Thyroid gland (tissue), 4 donors: ENCODE measurements at regions not wholly inside any gene's neighbourhood (a gene's known extent, or its start where the extent isn't known, plus 50 kb on each side); places are given as distances from the start of the nearest gene placed in this dataset.
"Not testable (repeated sequence)": the region's sequence is repeated elsewhere in the genome, so short reads cannot be mapped to it uniquely, and the experiment has no call there.

ENCODE experiments used
- DNase-seq, 2 donors: peaks; one replicate each; pipeline ENCODE4 v3.0.0-alpha.2; 2019
- H3K27ac ChIP-seq, 3 donors: fragments of 200-600 bp; sonication (generic); 1 replicate in 2 of 3; 2 replicates in 1 of 3; pipeline ENCODE4 v1.5.1; 2016 to 2019; ENCODE audit warnings: mild to moderate bottlenecking in 1 of 3, moderate library complexity in 1 of 3
- H3K27me3 ChIP-seq: fragments of 200-600 bp; sonication (generic); one replicate; pipeline ENCODE4 v1.5.1; 2019
- H3K36me3 ChIP-seq, 2 donors: fragments of 200-600 bp; sonication (generic); one replicate each; pipeline ENCODE4 v1.5.1; 2016 to 2019
- H3K4me1 ChIP-seq, 2 donors: fragments of 200-600 bp; sonication (generic); one replicate each; pipeline ENCODE4 v1.5.1; 2017 to 2019
- H3K4me3 ChIP-seq, 3 donors: fragments of 200-600 bp; sonication (generic); replicated peaks in 1 of 3; 1 replicate in 2 of 3; 2 replicates in 1 of 3; pipeline ENCODE4 v1.5.1; 2016; ENCODE audit warnings: mild to moderate bottlenecking in 1 of 3
- H3K9me3 ChIP-seq: fragments of 200-600 bp; sonication (generic); one replicate; pipeline ENCODE4 v1.5.1; 2017
- CTCF ChIP-seq, 6 experiments: fragments of 200-600 bp in 3 of 6; fragments of 450-650 bp in 3 of 6; sonication (generic) in 3 of 6; IDR thresholded peaks; one replicate each; pipeline ENCODE4 v1.5.1; 2016 to 2019; ENCODE audit warnings: antibody characterized with exemption in 6 of 6, mild to moderate bottlenecking in 2 of 6, inconsistent platforms in 1 of 6, moderate library complexity in 1 of 6
- POLR2A ChIP-seq, 2 donors: fragments of 450-650 bp; IDR thresholded peaks; one replicate each; pipeline ENCODE4 v1.6.1; 2017; ENCODE audit warnings: antibody characterized with exemption in 2 of 2, mild to moderate bottlenecking in 2 of 2, moderate library complexity in 1 of 2
- WGBS, 2 donors: methylation state at CpG; one replicate each; pipeline ENCODE4 v1.1.5; 2017; 5-methylcytosine and 5-hydroxymethylcytosine counted together
- intact Hi-C: fragments of 100-400 bp; cut with DNase I; formaldehyde crosslinking; loops from one replicate; pipeline ENCODE4 v1.15.1; 2023

GRCh38 chr1:88514544-88515060 is 169.5 kb upstream of the PKN2 start:
- intact Hi-C loops = no loop called here
- no peak overlapping the region for H3K4me3 ChIP-seq

GRCh38 chr1:88517499-88517898 is 166.6 kb upstream of the PKN2 start:
- 76 to 85% methylated on average over 1 of the region's 1 CpG for WGBS, 2 donors
- H3K27me3 ChIP-seq, H3K9me3 ChIP-seq, H3K4me3 ChIP-seq, H3K4me1 ChIP-seq, H3K36me3 ChIP-seq, intact Hi-C loops, H3K27ac ChIP-seq, DNase-seq: not testable (repeated sequence)

More at GRCh38 chr1:88514544-88515060, 169.5 kb upstream of the PKN2 start:
- Histone ChIP-seq H3K4me1 (no peaks in the 10 kb centered on the region), H3K27ac (no peak overlapping the region), H3K27me3 (no peaks in the 10 kb centered on the region), H3K36me3 (no peaks in the 10 kb centered on the region), H3K9me3 (no peaks in the 10 kb centered on the region)
- DNase-seq = no peak
- TF ChIP-seq POLR2A (IDR thresholded peaks at IDR 0.05) (no peak), CTCF (IDR thresholded peaks at IDR 0.05) (no peak)
- WGBS, 2 donors = 64 to 89% methylated on average over 1 of the region's 1 CpG

GRCh38 chr1:88519156-88519555 is 164.9 kb upstream of the PKN2 start:
- intact Hi-C loops = no loop called here
- 53 to 67% methylated on average over 1 of the region's 1 CpG for WGBS, 2 donors
- no peaks in the 10 kb centered on the region for H3K27me3 ChIP-seq
- H3K27ac ChIP-seq = no peak overlapping the region
- H3K4me1 ChIP-seq = no peaks in the 10 kb centered on the region
- H3K4me3 ChIP-seq = no peak overlapping the region
- no peak for TF ChIP-seq CTCF (IDR thresholded peaks at IDR 0.05)
- no peak for TF ChIP-seq POLR2A (IDR thresholded peaks at IDR 0.05)
- H3K9me3 ChIP-seq = no peaks in the 10 kb centered on the region
- H3K36me3 ChIP-seq = no peaks in the 10 kb centered on the region
- no peak for DNase-seq

- intact Hi-C loops = no loop called here
- H3K4me1 ChIP-seq = no peaks in the 10 kb centered on the region
- TF ChIP-seq CTCF (IDR thresholded peaks at IDR 0.05) = no peak
- no peaks in the 10 kb centered on the region for H3K9me3 ChIP-seq
- H3K4me3 ChIP-seq = no peak overlapping the region
- H3K36me3 ChIP-seq = no peaks in the 10 kb centered on the region
- H3K27me3 ChIP-seq = no peaks in the 10 kb centered on the region
- no peak overlapping the region for H3K27ac ChIP-seq
- WGBS, 2 donors = 89 to 91% methylated on average over 4 of the region's 4 CpGs
- DNase-seq = no peak
Measured at GRCh38 chr1:88523854-88524528, 160.1 kb upstream of the PKN2 start.

- intact Hi-C loops = no loop called here
- Histone ChIP-seq H3K36me3 (no peaks in the 10 kb centered on the region), H3K27me3 (no peaks in the 10 kb centered on the region), H3K4me1 (no peaks in the 10 kb centered on the region), H3K9me3 (no peaks in the 10 kb centered on the region), H3K4me3 (no peak overlapping the region), H3K27ac (no peak overlapping the region)
- no peak for DNase-seq
- 90 to 97% methylated on average over 3 of the region's 3 CpGs for WGBS, 2 donors
- TF ChIP-seq CTCF (IDR thresholded peaks at IDR 0.05) (no peak), POLR2A (IDR thresholded peaks at IDR 0.05) (no peak)
Measured at GRCh38 chr1:88526456-88526855, 157.6 kb upstream of the PKN2 start.
